IPS-20b (cell line): ENCODE measurements at regions not wholly inside any gene's neighbourhood (a gene's known extent, or its start where the extent isn't known, plus 50 kb on each side); places are given as distances from the start of the nearest gene placed in this dataset.
"Not testable (repeated sequence)": the region's sequence is repeated elsewhere in the genome, so short reads cannot be mapped to it uniquely, and the experiment has no call there.

ENCODE experiments used
- H3K27ac ChIP-seq: one replicate; pipeline ENCODE4 v1.5.1; 2013; ENCODE audit warnings: low read length
- H3K27me3 ChIP-seq: 2 replicates; pipeline ENCODE4 v1.6.1; 2013; ENCODE audit warnings: mild to moderate bottlenecking, low read length, inconsistent platforms; ENCODE audit not compliant: insufficient read depth
- H3K36me3 ChIP-seq: 2 replicates; pipeline ENCODE4 v1.6.1; 2013; ENCODE audit warnings: low read depth, mild to moderate bottlenecking, inconsistent platforms, low read length, moderate library complexity; ENCODE audit not compliant: insufficient read depth
- H3K4me1 ChIP-seq: 2 replicates; pipeline ENCODE4 v1.6.1; 2013; ENCODE audit warnings: mild to moderate bottlenecking, control low read depth, inconsistent platforms, low read length, moderate library complexity; ENCODE audit not compliant: insufficient read depth
- H3K4me3 ChIP-seq: 2 replicates; pipeline ENCODE4 v1.5.1; 2013; ENCODE audit warnings: mild to moderate bottlenecking, low read length, inconsistent platforms
- H3K9ac ChIP-seq: 2 replicates; pipeline ENCODE4 v1.6.1; 2013; ENCODE audit warnings: low read depth, mild to moderate bottlenecking, inconsistent platforms, low read length, moderate library complexity
- H3K9me3 ChIP-seq: 2 replicates; pipeline ENCODE4 v1.6.1; 2013; ENCODE audit warnings: mild to moderate bottlenecking, low read depth, low read length, inconsistent platforms; ENCODE audit not compliant: insufficient read depth

- Histone ChIP-seq H3K4me1 (peaks cover 27% of the 10 kb centered on the region), H3K27me3 (no peaks in the 10 kb centered on the region), H3K4me3 (no peak overlapping the region), H3K27ac (no peak overlapping the region), H3K9me3 (no peaks in the 10 kb centered on the region), H3K9ac (0 out of 2 replicates have a peak overlapping the region, but pooled peaks have one; percentile 0), H3K36me3 (no peaks in the 10 kb centered on the region)
These were observed 59.0 kb upstream of the ZNF532 start for GRCh38 chr18:58805467-58806187.

- Histone ChIP-seq H3K4me3 (no peak overlapping the region), H3K9me3 (no peaks in the 10 kb centered on the region), H3K27ac (peak overlapping the region; percentile 12), H3K9ac (peak overlapping the region; percentile 4; the same call in 1 of the 2 replicates), H3K27me3 (no peaks in the 10 kb centered on the region), H3K36me3 (no peaks in the 10 kb centered on the region), H3K4me1 (peaks cover 20% of the 10 kb centered on the region)
These were observed 57.6 kb upstream of the ZNF532 start for GRCh38 chr18:58806826-58807714.

DNA sequence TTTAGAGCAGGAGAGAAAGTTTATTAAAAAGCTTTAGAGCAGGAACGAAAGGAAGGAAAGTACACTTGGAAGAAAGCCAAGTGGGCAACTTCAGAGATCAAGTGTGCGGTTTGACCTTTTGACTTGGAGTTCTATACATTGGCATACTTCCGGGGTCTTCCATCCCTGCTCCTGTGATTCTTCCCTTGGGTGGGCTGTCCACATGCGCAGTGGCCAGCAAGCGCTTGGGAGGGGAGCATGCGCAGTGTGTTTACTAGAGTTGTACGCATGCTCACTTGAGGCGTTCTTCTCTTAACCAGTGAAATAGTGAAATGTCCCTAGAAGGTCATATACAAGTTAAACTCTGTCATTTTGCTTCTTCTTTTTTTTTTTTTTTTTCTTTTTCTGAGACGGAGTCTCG, 56.9 kb upstream of the ZNF532 start:
- Histone ChIP-seq H3K27me3 (no peaks in the 10 kb centered on the region), H3K27ac (peak overlapping the region; percentile 12), H3K4me3 (no peak overlapping the region), H3K36me3 (no peaks in the 10 kb centered on the region), H3K4me1 (peaks cover 19% of the 10 kb centered on the region), H3K9ac (no peak overlapping the region; the same call in 1 of the 2 replicates), H3K9me3 (no peaks in the 10 kb centered on the region)

- Histone ChIP-seq H3K36me3 (no peaks in the 10 kb centered on the region), H3K27ac (no peak overlapping the region), H3K27me3 (no peaks in the 10 kb centered on the region)
These were observed 56.3 kb upstream of the ZNF532 start for GRCh38 chr18:58808349-58808748.

GRCh38 chr18:58811859-58812258, 52.8 kb upstream of the ZNF532 start:
- peaks cover 10% of the 10 kb centered on the region; the same call in 1 of the 2 replicates for H3K4me1 ChIP-seq
- H3K27me3 ChIP-seq, H3K4me3 ChIP-seq, H3K9me3 ChIP-seq, H3K9ac ChIP-seq, H3K36me3 ChIP-seq, H3K27ac ChIP-seq: not testable (repeated sequence)

More at GRCh38 chr18:58808349-58808748, 56.3 kb upstream of the ZNF532 start:
- H3K4me1 ChIP-seq = peaks cover 19% of the 10 kb centered on the region
- H3K4me3 ChIP-seq = no peak overlapping the region
- H3K9ac ChIP-seq = no peak overlapping the region
- no peaks in the 10 kb centered on the region for H3K9me3 ChIP-seq

DNA sequence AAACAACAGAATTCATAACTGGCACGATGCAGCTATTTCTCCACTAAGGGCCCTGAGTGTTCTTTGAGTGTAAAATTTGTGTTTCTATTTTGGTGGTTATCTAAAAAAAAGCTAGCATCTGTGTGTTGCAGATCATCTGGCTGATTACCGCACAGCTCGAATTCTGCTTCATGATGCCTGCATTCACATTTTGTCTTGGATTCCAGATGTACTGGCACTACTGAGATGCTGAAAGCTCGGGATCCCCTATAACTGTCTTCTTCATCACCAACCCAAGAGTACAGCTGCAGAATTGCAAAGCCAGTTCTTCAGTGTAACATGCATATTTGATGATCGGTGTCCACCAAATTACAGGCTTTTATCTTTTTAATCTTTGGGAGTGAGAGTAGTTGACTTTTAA, 51.6 kb upstream of the ZNF532 start:
- H3K36me3 ChIP-seq = no peaks in the 10 kb centered on the region
- no peaks in the 10 kb centered on the region for H3K27me3 ChIP-seq
- no peaks in the 10 kb centered on the region for H3K9me3 ChIP-seq
- no peak overlapping the region for H3K9ac ChIP-seq
- no peak overlapping the region for H3K27ac ChIP-seq
- no peak overlapping the region for H3K4me3 ChIP-seq
- peaks cover 3% of the 10 kb centered on the region; the same call in 1 of the 2 replicates for H3K4me1 ChIP-seq

GRCh38 chr18:58813561-58814225, 51.0 kb upstream of the ZNF532 start:
- H3K4me3 ChIP-seq = no peak overlapping the region
- no peaks in the 10 kb centered on the region for H3K36me3 ChIP-seq
- H3K9ac ChIP-seq = no peak overlapping the region
- no peak overlapping the region for H3K27ac ChIP-seq
- H3K4me1 ChIP-seq = no peaks in the 10 kb centered on the region; the same call in 1 of the 2 replicates
- H3K9me3 ChIP-seq = no peaks in the 10 kb centered on the region
- H3K27me3 ChIP-seq = no peaks in the 10 kb centered on the region

GRCh38 chr18:58814317-58814716, 50.4 kb upstream of the ZNF532 start:
- Histone ChIP-seq H3K4me3 (no peak overlapping the region), H3K4me1 (no peaks in the 10 kb centered on the region; the same call in 1 of the 2 replicates), H3K36me3 (no peaks in the 10 kb centered on the region), H3K9ac (no peak overlapping the region), H3K27ac (no peak overlapping the region), H3K9me3 (no peaks in the 10 kb centered on the region), H3K27me3 (no peaks in the 10 kb centered on the region)
